HG03095 (cell line): ENCODE measurements at regions not wholly inside any gene's neighbourhood (a gene's known extent, or its start where the extent isn't known, plus 50 kb on each side); places are given as distances from the start of the nearest gene placed in this dataset.

Experiments
- ATAC-seq: cut with Tn5 transposase; IDR thresholded peaks from one replicate; pipeline ENCODE4 v1.9.1; 2021; ENCODE audit warnings: moderate library complexity; ENCODE audit not compliant: unreplicated experiment

DNA sequence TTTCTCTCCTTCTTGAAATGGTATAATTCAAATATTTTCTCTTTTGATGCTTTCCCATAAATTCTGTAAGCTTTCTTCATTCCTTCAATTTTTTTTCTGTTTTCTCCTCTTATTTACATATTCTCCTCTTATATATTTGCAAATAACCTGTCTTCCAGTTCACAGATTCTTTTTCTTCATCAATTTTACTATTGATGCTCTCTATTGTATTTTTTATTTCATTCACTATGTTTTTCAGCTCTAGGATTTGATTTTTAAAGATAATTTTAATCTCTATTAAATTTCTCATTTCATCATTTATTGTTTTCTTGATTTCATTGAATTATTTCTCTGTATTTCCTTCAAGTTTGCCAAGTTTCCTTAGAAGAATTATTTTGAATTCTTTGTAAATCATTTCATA lies 54.0 kb upstream of the PRPS1L1 start:
- no peak for ATAC-seq

- no peak for ATAC-seq
Measured at GRCh38 chr7:18082169-18082568, 54.5 kb upstream of the PRPS1L1 start.

- ATAC-seq: no peak
Measured at GRCh38 chr7:18086165-18087025, 58.7 kb upstream of the PRPS1L1 start.

DNA sequence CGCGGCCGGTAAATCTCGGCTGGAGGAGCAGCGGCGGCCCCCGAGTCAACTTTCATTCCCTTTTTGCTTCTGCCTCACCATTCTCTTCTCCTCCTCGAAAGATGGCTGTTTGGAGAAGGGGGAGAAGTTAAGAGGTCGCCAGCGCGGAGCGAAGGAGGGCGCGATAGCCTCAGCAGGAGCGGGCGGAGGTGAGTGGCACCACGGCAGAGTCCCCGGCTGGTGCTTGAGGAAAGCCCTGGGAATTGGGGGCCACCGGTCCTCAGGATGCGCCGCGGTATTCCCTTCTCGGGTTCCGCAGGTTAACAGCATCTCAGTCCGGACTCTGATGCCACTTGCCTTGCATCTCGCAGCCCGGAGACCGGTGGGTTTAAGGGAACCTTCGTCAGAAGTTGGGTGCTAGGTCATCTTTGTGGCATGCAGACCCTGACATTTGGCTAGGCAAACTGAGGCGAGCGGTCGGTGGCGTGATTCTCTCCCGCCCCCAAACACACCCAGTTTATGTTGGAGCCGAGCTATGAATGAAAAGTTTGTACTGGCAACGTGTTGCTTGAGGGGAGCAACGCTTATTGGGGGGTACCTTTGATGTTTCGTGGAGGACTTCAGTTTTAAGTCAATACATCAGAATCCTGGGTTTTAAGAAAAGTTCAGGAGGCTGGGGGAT lies 59.5 kb upstream of the PRPS1L1 start:
- no peak for ATAC-seq

GRCh38 chr7:18087687-18088078 lies 60.0 kb upstream of the PRPS1L1 start:
- no peak for ATAC-seq

- ATAC-seq: no peak
Measured at GRCh38 chr7:18096087-18096486, 68.4 kb upstream of the PRPS1L1 start.

DNA sequence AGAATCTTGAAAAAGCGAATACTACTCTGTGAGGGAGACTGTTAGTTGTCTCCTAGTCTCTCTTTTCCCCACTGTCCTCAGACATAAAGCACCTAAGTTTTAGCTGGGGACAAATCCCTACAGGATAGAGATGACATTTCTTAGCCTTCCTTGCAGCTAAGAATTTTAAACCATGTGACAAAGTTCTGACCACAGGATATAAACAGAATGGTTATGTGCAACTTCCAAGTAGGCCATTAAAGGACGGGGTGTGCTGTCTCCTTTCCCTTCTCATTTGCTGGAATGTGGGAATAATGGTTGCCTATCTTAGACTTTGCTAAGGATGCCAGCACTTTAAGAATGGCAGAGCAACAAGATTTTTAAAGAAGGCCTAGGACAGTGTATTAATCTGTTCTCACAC lies 74.9 kb upstream of the PRPS1L1 start:
- no peak for ATAC-seq

GRCh38 chr7:18103436-18104218 lies 76.0 kb upstream of the PRPS1L1 start:
- ATAC-seq: no peak

DNA sequence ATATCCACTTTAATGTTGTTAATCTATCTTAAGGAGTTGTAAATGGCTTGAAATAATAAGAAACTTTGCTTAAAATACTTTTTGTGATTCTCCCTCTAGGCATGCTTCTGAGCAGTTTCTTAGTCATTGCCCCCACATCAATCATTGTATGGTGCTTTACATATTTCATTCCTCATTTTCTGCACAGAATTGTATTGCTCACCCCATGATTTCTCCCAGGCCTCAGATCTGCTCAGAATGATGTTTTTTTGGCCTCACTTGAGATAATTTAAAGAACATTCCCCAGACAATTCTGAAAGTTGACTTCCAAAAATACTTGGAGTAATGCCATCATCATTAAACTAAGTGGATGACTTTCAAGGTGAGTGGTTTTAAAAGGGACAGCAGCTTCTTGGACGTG lies 82.1 kb upstream of the PRPS1L1 start:
- ATAC-seq: no peak

GRCh38 chr7:18116661-18117060 lies 89.0 kb upstream of the PRPS1L1 start:
- ATAC-seq: no peak

DNA sequence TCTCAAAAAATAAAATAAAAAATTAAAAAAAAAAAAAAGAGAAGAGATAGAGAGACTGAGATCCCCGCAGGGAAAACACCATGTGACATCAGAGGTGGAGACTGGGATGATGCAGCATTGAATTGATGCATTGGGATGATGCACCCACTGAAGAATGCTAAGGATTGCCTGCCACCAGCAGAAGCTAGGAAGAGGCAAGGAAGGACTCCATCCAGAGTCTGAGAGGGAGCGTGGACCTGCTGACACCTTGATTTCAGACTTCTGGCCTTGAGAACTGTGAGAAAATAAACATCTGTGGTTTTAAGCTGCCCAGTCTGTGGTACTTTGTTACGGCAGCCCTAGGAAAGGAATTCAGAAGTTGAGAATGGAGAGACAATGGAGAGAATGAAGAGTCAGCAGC lies 89.8 kb upstream of the PRPS1L1 start:
- ATAC-seq: no peak

DNA sequence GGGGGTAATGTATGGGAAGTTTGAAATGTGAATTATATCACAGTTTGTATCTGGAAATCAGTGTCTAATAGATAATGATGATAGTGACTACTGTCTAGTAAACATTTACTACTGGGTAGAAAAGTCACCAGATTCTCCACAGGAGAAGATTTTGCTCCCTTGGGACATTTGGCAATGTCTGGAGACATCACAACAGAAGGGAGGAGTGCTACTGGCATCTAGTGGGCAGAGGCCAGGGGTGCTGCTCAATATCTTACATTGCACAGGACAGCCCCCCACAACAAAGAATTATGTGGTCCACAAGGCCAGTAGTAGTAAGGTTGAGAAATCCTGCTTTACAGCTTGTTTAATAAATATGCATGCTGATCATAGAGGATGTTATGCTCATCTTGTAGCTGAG lies 92.3 kb upstream of the PRPS1L1 start:
- no peak for ATAC-seq

- ATAC-seq: no peak
Measured at GRCh38 chr7:18123508-18124239, 96.0 kb upstream of the PRPS1L1 start.

DNA sequence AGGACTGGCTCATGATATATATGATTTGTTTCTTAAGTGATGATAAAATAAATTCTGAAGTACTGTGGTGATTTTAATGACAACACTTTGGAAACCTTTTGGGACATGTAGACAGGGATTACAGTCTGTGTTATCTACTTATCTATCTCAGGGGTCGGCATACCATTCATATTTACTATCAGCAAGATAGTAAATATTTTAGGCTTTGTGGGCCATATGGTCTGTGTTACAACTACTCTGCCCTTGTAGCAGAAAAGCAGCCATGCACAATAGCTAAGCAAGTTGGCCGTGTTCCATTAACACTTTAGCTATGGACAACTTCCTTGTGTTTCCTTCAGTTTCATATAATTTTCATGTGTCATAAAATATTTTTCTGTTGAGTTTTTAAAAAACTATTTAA lies 97.8 kb upstream of the PRPS1L1 start:
- ATAC-seq: no peak

DNA sequence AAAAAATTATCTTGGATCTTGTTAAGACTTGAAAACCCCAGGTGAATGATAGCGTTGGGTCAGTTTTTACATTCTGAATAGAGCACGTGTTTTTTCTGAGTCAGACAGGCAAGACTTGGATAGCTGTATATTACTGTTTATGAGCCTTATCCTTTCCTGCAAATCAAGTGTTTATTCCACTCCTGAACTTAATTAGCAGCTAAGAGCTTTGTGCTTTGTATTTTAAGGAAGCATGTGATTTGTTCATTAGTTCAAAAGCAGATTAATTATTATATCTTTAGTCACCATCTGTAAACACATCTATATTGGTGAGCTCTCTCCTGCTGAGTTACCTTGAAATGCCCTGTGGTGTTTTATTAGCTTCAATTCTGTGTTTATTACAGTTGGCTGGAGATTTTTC lies 98.6 kb upstream of the PRPS1L1 start:
- no peak for ATAC-seq

DNA sequence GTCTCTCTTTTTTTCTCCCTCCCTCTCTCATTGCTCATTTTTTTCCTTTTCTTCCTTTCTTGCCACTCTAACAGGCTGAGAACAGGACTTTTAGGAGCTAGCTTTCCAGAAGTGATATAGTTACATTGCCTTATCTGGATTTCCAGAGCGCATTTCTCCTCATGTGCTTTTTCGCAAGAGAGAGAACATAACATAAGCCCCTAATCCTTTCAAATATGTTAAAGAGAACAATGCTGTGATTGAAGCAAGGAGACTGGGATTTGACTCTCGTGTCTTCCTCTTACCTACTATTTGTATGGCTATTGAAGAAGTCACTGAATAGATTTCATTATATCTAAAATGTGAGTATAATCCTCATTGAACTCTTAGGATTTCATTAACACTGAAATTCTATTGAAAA lies 101.2 kb upstream of the PRPS1L1 start:
- no peak for ATAC-seq

GRCh38 chr7:18132811-18133210 lies 105.2 kb upstream of the PRPS1L1 start:
- ATAC-seq: no peak

DNA sequence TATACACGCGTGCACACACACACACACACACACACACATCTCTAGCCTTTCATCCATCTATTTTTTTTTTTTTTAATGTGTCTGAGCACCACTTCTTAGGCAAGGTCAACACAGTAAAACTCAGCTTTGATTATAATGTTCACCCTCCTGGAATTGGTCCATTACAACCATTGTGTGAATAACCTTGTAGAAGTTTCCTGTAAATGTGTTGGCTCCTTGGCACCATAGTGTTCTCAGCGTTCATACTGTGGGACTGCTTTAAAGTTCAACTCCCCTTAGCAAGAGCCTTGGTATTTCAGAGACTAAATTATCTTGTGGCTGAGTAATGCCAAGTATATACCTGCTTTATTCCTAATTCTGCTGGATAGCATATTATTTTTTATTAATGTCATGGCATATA lies 106.3 kb upstream of the PRPS1L1 start:
- no peak for ATAC-seq

DNA sequence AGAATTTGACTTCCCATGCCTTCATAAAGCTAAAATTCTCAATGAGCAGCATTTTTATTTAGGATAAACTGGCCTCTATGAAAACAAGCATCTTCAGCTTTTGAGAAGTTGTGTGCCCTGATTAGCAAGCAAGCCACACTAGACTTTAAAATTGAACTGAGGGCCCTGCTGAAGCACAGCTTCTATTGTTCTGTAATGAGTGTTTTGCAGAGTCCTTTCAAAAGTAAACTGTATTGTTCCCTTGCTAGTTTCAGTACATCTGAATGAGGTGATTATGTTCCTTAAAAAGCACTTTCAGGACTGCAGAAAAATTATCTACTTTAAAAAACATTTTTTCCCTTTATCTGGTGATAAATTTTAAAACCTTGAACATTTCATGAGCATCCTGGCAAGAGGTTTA lies 113.3 kb upstream of the PRPS1L1 start:
- ATAC-seq: no peak

DNA sequence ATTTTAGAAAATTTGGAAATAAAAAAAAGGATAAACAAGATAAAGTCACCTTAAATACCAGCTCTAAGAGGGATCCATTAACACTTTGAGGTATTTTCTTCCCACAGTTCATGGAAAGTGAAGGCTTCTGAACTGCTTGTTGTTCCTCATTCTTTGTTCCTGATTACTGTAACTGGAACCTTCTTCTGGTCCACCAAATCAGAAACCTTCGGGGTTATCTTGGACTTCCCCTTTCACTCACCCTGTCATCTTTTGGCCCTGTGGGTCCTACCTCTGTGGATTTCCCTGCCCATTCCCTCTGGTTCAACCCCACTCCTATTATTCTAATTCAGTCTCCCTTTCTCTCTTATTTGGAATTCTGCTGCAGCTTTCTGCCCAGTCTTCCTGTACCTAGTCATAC lies 116.5 kb upstream of the PRPS1L1 start:
- ATAC-seq: no peak

GRCh38 chr7:18145160-18145559 lies 117.5 kb upstream of the PRPS1L1 start:
- ATAC-seq: no peak
